ENCODE measurements at regions not wholly inside any gene's neighbourhood (a gene's known extent, or its start where the extent isn't known, plus 50 kb on each side); places are given as distances from the start of the nearest gene placed in this dataset.

GRCh38 chr4:20464381-20464780, 212.7 kb downstream of the SLIT2 start:
- Histone ChIP-seq H3K27ac (ENCODE audit: extremely low read length, insufficient read depth, low read length) (no peak overlapping the region), H3K79me2 (ENCODE audit: insufficient read depth, low read length) (no peaks in the 10 kb centered on the region), H3K36me3 (replicated peaks in 1 of 2; ENCODE audit: control insufficient read depth in 1 of 2, insufficient read depth in 2 of 2, low read length in 2 of 2) (no peaks in the 10 kb centered on the region), H3K9ac (ENCODE audit: insufficient read depth, low read depth, low read length) (no peak overlapping the region), H3K4me2 (ENCODE audit: low read depth, low read length) (no peak overlapping the region), H2AFZ (ENCODE audit: low read length) (no peak overlapping the region), H3K27me3 (ENCODE audit: control insufficient read depth in 1 of 2, insufficient read depth in 2 of 2, low read length in 2 of 2) (no peaks in the 10 kb centered on the region), H3K9me3 (ENCODE audit: low read length) (no peaks in the 10 kb centered on the region), H3K4me3 (replicated peaks in 1 of 3; ENCODE audit: insufficient read depth in 1 of 3, low read depth in 2 of 3, low read length in 3 of 3) (no peak overlapping the region), H3K4me1 (ENCODE audit: insufficient read depth, low read length) (no peaks in the 10 kb centered on the region), H4K20me1 (ENCODE audit: insufficient read depth, low read length) (no peaks in the 10 kb centered on the region)
- intact Hi-C loops (cut with micrococcal nuclease; ENCODE audit: unreplicated experiment) (no loop called here), in situ Hi-C loops (cut with HindIII; ENCODE audit: extremely low pct_ligation_motif_present, low pct_unique_long_range_greater_than_20kb) (no loop called here)
- no TSS peak for BruUV-seq (replicated peaks)
- DNase-seq (ENCODE audit: low spot score) (no peak), ATAC-seq (no peak), FAIRE-seq (no peak)
- ChIA-PET POLR2A (no interaction called here), CTCF (ENCODE audit: low intra/inter-chr PET ratio, low total read pairs) (no interaction called here)
- WGBS (ENCODE audit: low lambda C conversion rate), result 21% methylated on average over 5 of the region's 5 CpGs
- no peak for TF ChIP-seq ZNF331 (CRISPR knock-in tag; IDR thresholded peaks at IDR 0.05)
- no peak for TF ChIP-seq RFX1 (IDR thresholded peaks at IDR 0.05)
- TF ChIP-seq POLR2AphosphoS5 (IDR thresholded peaks at IDR 0.05; ENCODE audit: low read depth, low read length), result no peak
- no peak for TF ChIP-seq TFE3 (CRISPR knock-in tag; IDR thresholded peaks at IDR 0.05)
- TF ChIP-seq ZHX2 (IDR thresholded peaks at IDR 0.05; ENCODE audit: low read depth), result no peak
- TF ChIP-seq ZHX2 (CRISPR knock-in tag; IDR thresholded peaks at IDR 0.05; ENCODE audit: borderline replicate concordance), result no peak
- no peak for TF ChIP-seq SRY (CRISPR knock-in tag; IDR thresholded peaks at IDR 0.05)
- TF ChIP-seq CREM (IDR thresholded peaks at IDR 0.05), result no peak
- no peak for TF ChIP-seq CREM (CRISPR knock-in tag; IDR thresholded peaks at IDR 0.05)
- no peak for TF ChIP-seq ZBTB38 (CRISPR knock-in tag; IDR thresholded peaks at IDR 0.05)
- no peak for TF ChIP-seq ZNF616 (CRISPR knock-in tag; IDR thresholded peaks at IDR 0.05; ENCODE audit: low read depth)
- TF ChIP-seq ZNF143 (CRISPR knock-in tag; IDR thresholded peaks at IDR 0.05), result no peak
- no peak for TF ChIP-seq ZNF784 (CRISPR knock-in tag; IDR thresholded peaks at IDR 0.05; ENCODE audit: borderline replicate concordance)
- TF ChIP-seq TFDP1 (CRISPR knock-in tag; IDR thresholded peaks at IDR 0.05; ENCODE audit: borderline replicate concordance), result no peak
- no peak for TF ChIP-seq MTF2 (CRISPR knock-in tag; IDR thresholded peaks at IDR 0.05; ENCODE audit: borderline replicate concordance)
- TF ChIP-seq IKZF5 (CRISPR knock-in tag; IDR thresholded peaks at IDR 0.05), result no peak
- TF ChIP-seq NR2F2 (IDR thresholded peaks at IDR 0.05; ENCODE audit: borderline replicate concordance, low read depth), result no peak
- TF ChIP-seq ZFAT (CRISPR knock-in tag; conservative IDR thresholded peaks at IDR 0.05), result no peak
